NCI-H1417 treated with DMSO at 0.1 percent for 48 hours (cell line): ENCODE measurements at regions not wholly inside any gene's neighbourhood (a gene's known extent, or its start where the extent isn't known, plus 50 kb on each side); places are given as distances from the start of the nearest gene placed in this dataset.

Experiments used
- DNase-seq: peaks from one replicate; lab custom pipeline; 2025; lab: John Stamatoyannopoulos, UW

DNA sequence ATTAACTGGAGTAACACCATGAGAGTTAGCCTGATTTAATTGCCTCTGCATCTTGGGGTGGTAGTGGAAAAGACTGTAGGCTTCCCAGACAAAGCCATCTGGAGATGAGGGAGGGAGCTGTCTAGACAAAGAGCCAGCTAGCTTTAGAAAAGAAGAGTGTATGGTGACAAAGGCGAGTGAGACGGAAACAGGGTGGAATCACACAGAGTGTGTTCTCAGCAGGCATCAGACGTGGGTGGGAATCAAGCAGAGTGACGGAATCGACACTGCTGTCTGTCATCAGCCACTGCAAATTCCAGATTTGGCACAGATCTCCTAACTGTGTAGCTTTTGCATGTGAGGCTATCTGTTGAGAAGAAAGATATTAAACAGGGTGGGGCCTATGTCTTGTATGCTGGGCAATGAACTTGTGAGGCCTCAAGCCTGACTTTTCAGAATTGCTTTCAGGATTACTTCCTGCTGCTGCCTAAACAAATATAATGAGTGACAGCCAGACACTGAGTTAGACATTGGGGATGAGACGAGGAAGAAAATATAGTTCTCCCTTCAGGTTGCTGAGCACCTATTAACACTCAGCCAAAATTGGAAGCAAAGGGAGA lies 236.5 kb upstream of the GRIP1 start:
- no peak for DNase-seq

DNA sequence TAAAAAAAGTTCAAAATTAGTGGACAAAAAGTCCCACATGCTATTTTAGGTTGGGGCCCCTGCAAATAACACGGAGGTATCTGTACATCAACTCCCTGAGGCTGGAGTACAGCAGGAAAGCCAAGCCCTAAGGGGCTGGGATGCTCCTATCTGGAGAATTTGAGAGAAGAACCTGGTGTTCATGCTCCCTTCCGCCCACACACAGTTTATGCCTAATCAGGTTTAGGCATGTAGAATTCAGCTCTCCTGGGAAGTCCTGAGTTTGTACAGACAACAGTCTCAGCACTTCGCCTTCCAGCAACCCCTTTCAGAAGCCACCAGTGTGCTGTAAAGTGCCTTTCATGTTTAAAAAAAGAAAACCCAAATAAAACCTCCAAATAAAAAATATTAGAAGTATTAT lies 237.3 kb upstream of the GRIP1 start:
- DNase-seq: no peak

DNA sequence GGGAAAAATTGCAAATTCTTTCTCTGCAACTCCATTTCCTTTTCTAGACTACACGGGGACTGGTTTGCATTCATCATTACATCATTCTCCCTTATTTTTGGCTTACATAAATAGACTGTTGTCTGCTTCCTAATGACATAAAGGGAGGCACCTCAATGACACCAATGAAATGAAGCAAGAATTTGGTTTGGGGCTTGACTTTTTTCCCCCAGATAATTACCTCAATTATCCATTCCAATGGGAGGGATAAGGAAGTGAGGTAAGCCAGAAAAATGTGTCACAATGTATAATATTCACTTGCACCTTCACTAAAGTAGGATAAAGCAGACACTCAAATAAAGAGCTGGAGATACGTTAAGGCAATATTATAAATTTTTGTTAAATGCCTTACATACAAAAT lies 240.6 kb upstream of the GRIP1 start:
- no peak for DNase-seq

DNA sequence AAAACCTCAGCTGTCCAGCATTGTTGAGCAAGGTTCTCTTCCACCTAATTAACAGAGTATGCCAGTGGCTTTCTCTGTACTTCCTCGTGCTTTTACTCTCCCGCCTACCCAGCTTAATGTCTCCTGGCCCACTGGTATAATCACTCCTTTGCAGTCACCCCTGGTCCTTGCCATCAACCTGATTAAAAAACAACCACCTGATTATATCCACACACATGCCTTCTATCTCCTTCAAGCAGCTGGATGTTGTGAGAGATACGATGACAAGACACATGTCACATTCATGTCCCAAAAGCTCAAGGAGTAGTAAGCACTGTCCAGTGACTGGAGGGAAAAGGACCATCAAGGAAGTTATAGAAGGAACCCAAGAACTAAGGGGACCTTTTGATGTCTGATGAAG lies 241.3 kb upstream of the GRIP1 start:
- no peak for DNase-seq

DNA sequence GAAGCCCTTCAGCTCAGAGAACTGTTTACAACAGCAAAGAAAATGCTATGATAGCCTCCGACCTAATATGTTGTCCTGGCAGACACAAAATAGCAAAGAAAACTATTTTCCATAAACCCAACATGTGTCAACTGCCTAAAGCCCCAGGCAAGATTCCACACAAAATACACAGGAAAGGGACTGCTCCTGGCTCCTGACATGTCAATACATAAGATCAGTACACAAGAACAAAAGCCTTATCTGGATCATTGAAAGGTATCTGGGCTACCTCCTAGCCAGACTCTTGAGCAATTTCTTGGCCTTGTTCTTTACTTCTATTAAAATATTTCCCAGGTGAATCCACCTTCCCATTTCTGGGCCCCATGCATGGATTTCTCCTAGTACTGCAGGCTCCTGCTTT lies 242.3 kb upstream of the GRIP1 start:
- no peak for DNase-seq

DNA sequence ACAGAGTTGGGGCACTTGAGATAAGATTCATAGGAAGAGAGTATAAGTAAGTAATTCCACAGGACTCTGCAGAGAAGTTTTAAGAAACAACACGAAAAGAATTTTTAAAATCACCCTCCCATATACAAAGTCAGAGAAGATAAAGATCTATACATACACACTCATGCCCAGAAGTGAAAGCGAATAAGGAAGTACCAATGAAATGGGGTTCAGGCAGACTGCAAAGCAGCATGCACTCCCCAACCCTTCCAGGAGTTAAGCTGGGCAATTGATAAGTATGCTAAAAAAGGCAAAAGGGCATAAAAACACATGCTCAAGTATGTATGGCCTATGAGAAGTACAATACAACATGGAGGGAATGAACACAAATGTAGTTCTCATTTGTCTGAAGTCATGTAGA lies 246.2 kb upstream of the GRIP1 start:
- no peak for DNase-seq

DNA sequence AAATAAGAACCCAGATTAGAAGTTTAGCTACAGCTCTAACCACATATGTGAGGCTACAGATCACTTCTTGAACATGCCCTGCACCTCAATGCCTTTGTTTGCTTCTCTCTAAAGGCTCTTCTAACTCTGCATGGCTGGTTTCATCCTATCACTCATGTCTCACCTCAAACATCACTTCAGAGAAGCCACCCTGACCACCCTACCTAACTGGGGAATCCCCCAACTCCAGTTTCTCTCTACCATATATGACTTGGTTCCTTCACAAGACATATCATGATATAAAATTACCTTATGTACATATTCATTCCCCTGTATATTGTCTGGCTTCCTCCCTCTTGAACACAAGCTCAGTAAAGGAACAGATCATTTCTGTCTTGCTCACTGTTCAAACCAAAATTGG lies 250.2 kb upstream of the GRIP1 start:
- no peak for DNase-seq

DNA sequence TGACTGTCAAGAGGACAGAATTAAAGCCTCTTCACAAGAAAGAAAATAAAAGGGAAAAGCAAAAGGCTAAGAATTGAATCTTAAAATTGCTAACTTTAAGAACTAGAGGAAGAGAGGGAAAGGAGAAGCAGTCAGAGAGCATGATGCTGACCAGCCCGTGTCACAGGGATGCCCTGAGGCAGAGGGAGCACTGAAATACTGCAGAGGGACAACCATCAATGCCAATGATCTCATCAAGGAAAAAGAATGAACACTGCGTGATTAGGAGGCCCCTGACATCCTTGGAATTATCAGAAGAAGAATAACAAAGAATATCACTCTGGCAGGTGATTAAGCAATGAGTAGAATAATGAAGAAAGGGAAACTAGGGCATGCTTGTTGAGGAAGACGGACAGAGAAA lies 252.2 kb upstream of the GRIP1 start:
- DNase-seq: no peak

DNA sequence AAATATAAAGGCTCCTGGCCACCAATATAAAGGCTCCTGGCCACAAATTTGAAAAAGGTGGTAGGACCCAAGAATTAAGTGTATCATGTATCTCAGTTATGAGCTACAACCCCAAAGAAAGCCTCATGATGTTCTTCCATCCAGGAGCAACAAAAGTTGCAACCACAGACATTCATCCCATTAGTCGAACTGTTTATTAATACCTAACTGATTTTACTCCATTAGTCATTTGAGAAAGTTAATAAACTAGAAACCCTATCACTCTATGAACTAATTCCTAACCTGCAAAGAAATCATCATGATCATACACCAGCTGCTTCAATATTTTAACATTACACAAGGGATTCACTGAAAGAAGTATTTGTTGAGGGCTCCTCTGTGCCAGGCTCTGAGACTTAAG lies 253.2 kb upstream of the GRIP1 start:
- DNase-seq: no peak

DNA sequence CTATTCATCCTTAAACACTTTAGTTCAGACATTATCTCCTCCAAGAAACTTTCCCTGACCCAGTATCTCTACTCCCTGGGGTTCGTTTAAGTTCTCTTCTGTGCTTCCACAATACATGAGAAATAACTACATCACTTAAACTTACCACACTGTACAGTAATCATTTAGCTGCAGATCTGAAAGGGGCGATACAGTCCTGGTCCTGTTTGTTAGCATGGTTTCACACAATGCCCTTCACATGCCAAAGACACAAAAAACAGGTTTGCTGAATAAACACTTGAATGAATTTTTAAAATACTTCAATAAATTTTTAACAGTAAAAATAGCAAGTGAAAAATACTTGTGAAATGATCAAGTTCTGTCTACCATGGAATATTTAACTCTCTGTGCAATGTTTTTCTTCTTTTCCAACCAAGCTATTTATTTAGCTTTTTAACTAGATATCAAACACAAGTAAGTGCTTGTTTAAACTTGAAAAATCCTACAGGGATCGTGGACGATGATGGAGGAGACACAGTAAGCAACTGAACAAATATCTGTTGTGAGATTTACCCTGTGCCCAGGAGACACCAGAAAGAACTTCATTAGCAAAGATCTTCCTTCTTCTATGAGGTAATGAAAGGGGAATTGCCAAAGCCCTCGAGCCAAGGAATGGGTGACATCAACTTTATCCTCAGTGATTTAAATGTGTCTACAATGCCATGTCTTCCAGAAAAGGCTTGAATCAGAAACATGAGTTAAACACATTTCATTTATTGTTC lies 255.6 kb upstream of the GRIP1 start:
- DNase-seq: no peak

DNA sequence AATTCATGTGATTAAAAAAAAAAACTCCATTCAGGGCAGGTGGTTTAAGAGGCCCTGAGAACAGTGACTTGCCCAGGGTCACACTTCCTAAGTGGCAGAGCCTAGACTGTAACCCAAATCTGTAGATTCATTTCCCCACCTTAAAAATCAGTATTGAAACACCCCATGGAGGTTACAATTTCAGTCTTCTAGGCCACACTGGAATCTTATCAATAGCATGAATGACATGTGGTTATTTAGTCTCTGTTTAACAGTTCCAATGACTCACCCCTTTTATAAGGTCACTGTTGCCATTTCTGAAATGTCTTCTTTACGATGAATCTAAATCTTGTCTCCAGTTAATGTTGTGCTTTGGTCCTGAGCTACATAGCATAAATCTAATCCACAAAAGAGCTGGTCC lies 262.3 kb upstream of the GRIP1 start:
- DNase-seq: no peak

DNA sequence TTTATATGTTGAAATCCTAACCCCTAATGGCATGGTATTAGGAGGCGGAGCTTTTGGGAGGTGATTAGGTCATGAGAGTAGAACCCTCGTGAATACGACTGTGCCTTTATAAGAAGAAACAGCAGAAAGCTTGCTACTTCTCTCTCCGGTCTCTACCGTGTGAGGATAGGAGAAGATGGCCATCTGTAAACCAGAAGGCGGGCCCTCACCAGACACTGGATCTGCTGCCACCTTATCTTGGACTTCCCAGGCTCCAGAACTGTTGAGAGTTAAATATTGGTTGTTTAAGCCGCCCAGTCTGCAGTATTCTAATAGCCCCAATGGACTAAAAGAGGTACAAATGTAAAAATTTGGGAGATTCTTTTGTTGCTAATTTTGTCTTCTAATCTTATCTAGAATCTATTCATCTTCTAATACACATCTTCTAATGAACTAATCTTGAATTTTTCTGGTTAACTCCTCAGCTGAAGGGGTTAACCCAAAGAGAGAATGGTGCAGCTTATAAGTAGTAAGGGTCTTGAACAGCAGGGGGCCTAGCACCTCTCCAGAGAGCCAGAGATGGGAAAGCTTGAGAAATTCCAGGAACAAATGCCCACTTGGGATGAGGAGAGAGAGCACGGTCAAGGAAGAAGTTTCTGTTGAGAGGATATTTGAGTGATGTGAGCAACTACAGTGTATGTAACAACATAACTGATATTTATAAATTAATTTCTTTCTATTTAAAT lies 264.0 kb upstream of the GRIP1 start:
- no peak for DNase-seq

DNA sequence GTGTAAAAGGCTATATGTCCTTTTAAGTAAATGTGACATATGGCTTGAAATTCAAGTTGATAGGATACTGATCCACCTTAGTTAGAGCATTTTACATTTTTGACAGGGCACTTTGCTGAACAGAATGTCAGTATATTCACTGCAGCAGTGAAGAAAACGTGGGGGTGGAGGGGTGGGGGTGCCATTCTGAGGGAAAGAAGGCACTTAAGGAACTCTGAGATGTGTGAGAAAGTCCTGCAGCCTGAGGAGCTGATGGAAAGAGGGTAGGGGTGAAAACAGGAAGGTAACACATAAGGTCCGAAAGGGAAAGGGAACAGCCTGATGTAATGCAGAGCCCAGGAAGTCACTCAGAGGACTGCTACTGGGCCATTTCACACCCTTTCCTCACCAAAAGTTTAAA lies 265.5 kb upstream of the GRIP1 start:
- no peak for DNase-seq

DNA sequence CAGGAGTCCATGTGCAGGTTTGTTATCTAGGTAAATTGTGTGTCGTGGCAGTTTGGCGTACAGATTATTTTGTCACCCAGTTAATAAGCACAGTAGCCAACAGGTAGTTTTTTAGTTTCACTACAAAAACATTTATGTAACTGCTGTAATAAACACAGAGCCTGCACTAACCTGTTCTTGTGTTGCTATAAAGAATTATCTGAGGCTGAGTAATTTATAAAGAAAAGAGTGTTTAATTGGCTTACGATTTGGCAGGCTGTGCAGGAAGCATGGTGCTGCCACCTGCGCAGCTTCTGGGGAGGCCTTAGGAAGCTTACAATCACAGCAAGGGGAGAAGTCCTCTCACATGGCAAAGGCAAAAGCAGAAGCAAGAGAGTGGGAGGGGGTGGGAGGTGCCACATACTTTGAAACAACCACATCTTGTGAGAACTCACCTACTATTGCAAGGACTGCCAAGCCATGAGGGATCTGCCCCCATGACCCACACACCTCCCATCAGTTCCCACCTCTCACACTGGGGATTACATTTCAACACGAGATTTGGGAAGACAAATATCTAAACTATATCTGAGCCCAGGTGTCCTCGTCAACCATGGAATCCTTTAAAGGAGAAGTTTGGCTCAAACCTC lies 266.4 kb upstream of the GRIP1 start:
- no peak for DNase-seq

DNA sequence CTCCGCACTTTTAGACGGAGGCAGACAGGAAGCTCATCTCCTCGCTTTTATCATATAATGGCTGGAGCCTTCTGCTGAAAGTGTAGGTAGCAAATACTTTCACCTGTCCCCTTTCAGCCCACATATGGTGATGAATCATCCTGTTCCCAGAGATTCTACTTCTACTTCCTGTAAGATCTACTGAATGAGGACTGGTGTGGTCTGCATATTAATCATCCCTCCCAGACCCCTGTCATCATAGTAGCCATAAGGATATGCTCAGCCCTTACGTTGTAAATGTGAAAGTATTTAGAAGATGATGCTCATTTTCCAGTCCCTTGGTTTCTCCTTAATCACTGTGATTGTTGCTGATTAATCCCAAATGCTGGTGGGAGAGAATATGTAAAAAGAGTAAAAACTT lies 268.2 kb upstream of the GRIP1 start:
- DNase-seq: no peak

DNA sequence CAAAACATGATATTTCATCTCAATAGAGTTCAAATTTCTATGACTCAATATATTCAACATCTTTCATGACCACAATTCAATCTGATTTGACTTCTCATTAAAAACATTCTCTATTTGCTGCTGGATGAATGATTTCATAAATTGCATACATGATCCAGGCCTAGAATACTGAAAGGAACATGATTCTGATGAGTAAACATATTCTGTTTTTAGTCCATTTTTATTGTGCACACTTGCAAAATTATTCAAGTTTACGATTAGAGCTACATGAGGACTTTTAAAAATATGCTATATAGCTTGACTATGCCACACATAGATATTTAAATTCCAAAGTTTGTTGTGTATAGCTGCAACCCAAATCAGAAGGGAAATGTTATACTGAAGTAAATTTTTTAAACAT lies 273.8 kb upstream of the GRIP1 start:
- no peak for DNase-seq

DNA sequence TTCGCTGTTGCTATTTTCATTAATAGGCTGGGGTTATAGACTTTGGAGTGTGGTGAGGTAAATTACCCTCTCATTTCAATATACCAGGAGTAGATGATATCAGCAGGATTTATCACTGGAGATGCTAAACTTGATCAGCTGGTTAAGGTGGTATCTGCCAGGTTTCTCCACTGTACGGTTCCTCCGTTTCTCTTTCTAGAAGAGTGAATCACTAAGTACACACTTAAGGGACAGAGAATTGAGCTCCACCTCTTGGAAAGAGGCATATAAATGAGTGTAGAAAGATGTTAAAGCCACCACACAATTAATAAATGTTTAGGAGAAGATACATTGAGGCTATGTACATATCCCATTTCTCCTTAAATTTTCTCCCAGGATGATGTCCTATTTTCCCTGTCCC lies 277.4 kb upstream of the GRIP1 start:
- DNase-seq: no peak

DNA sequence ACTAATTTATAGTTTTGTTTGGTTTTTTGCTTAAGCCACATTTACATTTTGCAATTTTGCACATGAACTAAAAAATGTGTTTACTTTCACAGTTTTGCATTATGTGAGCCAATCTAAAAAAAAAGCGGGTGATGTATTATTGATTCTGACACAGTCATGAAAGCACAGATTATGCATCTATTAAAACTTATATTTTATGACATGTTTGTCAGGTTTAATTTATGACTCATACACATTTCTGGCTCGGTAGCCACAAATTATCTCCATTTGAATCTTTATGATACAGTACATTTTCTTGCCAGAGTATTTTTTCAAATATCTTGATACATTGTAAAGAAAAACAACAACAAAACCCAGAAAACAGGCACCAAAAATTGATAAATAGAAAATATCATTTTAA lies 280.4 kb upstream of the GRIP1 start:
- DNase-seq: no peak

DNA sequence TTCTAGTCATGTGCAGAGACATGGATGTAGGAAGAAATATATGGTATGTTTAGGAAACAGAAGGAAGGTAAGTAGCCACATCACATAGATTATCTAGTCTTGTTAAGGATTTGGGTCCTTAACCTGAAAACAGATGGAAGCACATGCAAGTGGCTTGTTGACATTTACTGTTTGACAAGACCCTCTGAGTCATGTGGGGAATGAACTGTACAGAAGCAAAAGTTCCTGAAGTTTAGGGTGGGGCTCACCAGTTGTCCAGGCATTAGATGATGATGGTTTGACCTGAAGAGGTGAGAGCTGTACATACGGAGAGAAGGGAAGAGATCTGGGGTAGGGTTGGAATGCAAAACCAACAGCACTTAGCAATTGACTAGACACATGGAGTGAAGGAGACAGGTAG lies 281.1 kb upstream of the GRIP1 start:
- DNase-seq: no peak

DNA sequence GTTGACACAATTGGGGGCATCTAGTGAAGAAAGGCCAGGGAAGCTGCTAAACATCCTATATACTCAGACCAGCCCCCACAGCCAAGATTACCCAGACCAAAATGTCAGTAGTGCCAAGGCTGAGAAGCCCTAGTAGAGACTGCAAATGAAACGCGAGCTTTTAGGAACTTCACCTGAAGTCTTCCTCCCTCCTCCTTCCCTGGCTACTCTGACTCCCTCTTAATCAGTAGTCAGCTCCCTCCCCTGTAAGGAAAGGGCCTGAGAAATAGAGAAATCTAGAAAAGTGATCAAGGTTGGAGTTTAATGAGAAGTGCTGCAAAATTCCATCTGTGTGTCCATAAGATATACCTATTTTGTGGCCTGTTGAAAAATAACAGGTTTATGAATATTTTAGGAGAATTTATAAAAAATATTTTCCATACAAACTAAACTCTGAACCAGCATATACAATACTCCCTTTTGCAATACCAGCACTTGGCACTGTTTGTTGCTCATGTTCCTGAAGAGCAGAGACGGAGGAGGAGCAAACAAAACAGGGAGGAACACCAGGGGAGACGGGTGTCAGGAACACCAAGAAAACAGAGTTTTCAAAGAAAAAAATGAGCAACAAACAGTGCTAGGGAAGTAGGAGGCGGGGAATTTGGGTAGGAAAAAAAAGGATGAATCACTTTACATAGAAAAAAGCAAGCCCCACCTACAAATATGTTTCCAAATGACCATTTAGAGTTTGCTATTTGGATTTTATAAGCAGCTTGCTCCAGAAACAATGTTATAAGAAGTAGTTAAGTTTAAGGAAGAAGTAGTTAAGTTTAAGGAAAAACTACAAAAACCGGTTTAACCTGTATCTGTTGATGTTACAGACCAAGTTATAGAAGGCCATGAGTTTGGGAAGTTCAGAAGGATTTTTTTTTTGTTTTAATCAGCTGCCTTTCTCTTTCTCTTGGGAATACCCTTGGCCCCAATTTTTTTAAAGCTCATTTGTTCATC lies 282.1 kb upstream of the GRIP1 start:
- no peak for DNase-seq

DNA sequence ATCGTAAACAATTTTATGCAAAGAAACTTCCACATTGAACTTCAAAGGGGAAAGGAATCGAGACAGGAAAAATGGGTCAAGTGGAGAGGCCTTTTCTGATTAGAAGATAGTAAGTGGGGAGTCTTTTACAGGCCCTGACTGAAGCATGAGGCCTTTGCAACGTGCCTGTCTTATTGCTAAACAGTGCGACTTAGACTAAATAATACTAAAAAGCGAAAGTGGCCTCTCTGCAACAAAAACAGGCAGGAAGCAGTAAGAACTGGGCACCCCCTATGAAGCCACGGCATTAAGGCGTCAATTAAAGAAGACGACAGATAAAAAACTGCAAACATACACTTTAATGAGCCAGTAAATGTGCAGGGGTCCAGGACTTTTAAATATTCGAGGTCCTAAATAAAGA lies 283.4 kb upstream of the GRIP1 start:
- no peak for DNase-seq

DNA sequence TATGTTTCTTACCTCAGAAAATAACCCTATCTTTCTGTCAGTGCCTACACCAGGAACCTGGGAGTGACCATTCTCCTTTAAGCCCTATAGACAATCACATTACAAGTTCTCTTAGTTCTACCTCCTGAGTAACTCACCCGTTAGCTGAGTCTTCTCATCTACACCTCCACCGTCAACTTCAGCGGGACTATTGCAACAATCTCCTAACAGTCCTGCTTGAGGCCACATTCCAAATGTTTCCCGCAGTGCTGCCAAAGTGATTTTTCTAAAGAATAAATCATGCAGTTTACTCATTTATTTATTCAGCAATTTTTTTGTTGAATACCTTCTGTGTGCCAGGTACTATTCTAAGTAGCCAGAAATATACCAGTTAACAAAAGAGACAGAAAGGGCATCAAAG lies 285.0 kb upstream of the GRIP1 start:
- DNase-seq: no peak
